ENCODE measurements at regions not wholly inside any gene's neighbourhood (a gene's known extent, or its start where the extent isn't known, plus 50 kb on each side); places are given as distances from the start of the nearest gene placed in this dataset.

GRCh38 chr10:57723305-57723704, 544.4 kb downstream of the IPMK start (continued):
- TF ChIP-seq SNAPC4 (CRISPR knock-in tag; IDR thresholded peaks at IDR 0.05): no peak
- no peak for TF ChIP-seq MTF2 (CRISPR knock-in tag; IDR thresholded peaks at IDR 0.05; ENCODE audit: borderline replicate concordance)
- TF ChIP-seq ZKSCAN8 (CRISPR knock-in tag; IDR thresholded peaks at IDR 0.05; ENCODE audit: borderline replicate concordance): no peak

GRCh38 chr10:57716884-57717283, 550.8 kb downstream of the IPMK start:
- Histone ChIP-seq H3K27ac (ENCODE audit: extremely low read length, insufficient read depth, low read length) (no peak overlapping the region), H3K79me2 (ENCODE audit: insufficient read depth, low read length) (no peaks in the 10 kb centered on the region), H3K4me2 (ENCODE audit: low read depth, low read length) (no peak overlapping the region), H2AFZ (ENCODE audit: low read length) (no peak overlapping the region), H3K4me3 (replicated peaks in 1 of 3; ENCODE audit: insufficient read depth in 1 of 3, low read depth in 2 of 3, low read length in 3 of 3) (no peak overlapping the region), H3K9ac (ENCODE audit: insufficient read depth, low read depth, low read length) (no peak overlapping the region), H3K27me3 (ENCODE audit: control insufficient read depth in 1 of 2, insufficient read depth in 2 of 2, low read length in 2 of 2) (no peaks in the 10 kb centered on the region), H3K9me3 (ENCODE audit: low read length) (no peaks in the 10 kb centered on the region), H3K4me1 (ENCODE audit: insufficient read depth, low read length) (no peaks in the 10 kb centered on the region), H3K36me3 (replicated peaks in 1 of 2; ENCODE audit: control insufficient read depth in 1 of 2, insufficient read depth in 2 of 2, low read length in 2 of 2) (no peaks in the 10 kb centered on the region), H4K20me1 (ENCODE audit: insufficient read depth, low read length) (no peaks in the 10 kb centered on the region)
- in situ Hi-C loops (cut with HindIII; ENCODE audit: extremely low pct_ligation_motif_present, low pct_unique_long_range_greater_than_20kb): no loop called here
- BruUV-seq (replicated peaks): no TSS peak
- no peak for TF ChIP-seq NPAS2 (CRISPR knock-in tag; IDR thresholded peaks at IDR 0.05; ENCODE audit: borderline replicate concordance)
- no peak for TF ChIP-seq CEBPG (CRISPR knock-in tag; IDR thresholded peaks at IDR 0.05)
- TF ChIP-seq ATRX (CRISPR knock-in tag; IDR thresholded peaks at IDR 0.05; ENCODE audit: borderline replicate concordance): no peak
- TF ChIP-seq MXD3 (CRISPR knock-in tag; IDR thresholded peaks at IDR 0.05): no peak
- no peak for TF ChIP-seq ZBTB33 (CRISPR knock-in tag; IDR thresholded peaks at IDR 0.05)
- TF ChIP-seq ZNF709 (CRISPR knock-in tag; IDR thresholded peaks at IDR 0.05): no peak
- no peak for TF ChIP-seq NFE2L1 (CRISPR knock-in tag; IDR thresholded peaks at IDR 0.05; ENCODE audit: borderline replicate concordance)
- no peak for TF ChIP-seq ZNF564 (CRISPR knock-in tag; IDR thresholded peaks at IDR 0.05)
- no peak for TF ChIP-seq ARNT (IDR thresholded peaks at IDR 0.05)
- no peak for TF ChIP-seq ZNF547 (CRISPR knock-in tag; IDR thresholded peaks at IDR 0.05)
- no peak for TF ChIP-seq NR3C1 (CRISPR knock-in tag; IDR thresholded peaks at IDR 0.05)
- peak; percentile 28 for TF ChIP-seq CTCF (CRISPR knock-in tag; IDR thresholded peaks at IDR 0.05)
- TF ChIP-seq STAG1 (CRISPR knock-in tag; IDR thresholded peaks at IDR 0.05): peak; percentile 43
- no peak for DNase-seq (ENCODE audit: low spot score)
- intact Hi-C loops (cut with micrococcal nuclease; ENCODE audit: unreplicated experiment): loop anchor here (1.0 kb wide), 1 partner anchor 435 kb away; no protein-coding TSS in a partner anchor
- CTCF ChIA-PET (ENCODE audit: low intra/inter-chr PET ratio, low total read pairs): interaction anchor here (1.6 kb wide), 1 partner anchor 348 kb away, joined by 7 read pairs; no protein-coding TSS in a partner anchor
- ATAC-seq: no peak
- POLR2A ChIA-PET: no interaction called here
- 2% methylated on average over 2 of the region's 2 CpGs for WGBS (ENCODE audit: low lambda C conversion rate)
- peak; percentile 50 for FAIRE-seq

Data from HepG2 (cell line).